ENCODE measurements at regions not wholly inside any gene's neighbourhood (a gene's known extent, or its start where the extent isn't known, plus 50 kb on each side); places are given as distances from the start of the nearest gene placed in this dataset.
A peak's percentile ranks its signal among the peaks of the same experiment; 100 is the strongest.
"Not testable (repeated sequence)": the region's sequence is repeated elsewhere in the genome, so short reads cannot be mapped to it uniquely, and the experiment has no call there.

DNA sequence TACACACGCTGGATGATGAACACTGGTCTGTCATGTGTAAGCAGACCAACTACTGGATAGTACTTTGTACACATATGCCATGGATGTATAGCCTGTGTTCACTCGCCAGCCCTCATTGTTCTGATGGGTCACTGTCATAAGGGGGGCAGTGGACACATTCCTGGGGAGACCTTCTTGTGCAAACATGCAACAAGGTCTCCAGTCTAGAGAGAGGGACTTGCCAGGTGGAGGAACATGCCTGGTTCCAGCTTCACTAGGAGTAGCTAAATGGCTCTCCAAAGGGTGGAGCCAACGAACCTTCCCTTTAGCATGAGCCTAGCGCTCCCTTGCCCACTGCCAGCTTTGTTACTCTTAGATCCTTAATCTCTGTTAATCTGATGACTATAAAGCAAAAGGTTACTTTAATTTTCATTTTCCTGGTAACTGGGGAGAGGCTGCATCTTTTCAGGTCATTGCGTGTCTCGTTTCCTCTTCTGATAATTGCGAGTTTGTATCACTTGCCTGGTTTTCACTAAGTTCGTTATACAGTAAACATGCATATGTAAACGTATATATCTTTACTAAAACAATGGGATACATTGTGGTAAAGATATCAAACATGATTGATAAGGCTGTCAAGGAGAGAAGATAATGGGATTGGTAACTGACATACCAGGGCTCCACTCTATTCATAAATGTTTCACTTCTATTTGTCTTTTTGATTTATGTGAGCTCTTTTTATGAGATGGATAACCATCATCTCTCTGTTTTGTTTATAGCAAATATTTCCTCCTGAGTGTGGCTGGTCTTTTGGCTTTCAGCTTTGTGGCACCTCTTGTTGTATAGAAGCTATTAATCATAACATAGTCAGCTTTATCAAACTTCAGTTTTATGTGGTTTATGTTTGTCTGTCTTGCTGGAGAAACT, 235.2 kb upstream of the SGCG start (continued):
- peak; percentile 97 for TF ChIP-seq FEZF1 (tag by site-specific recombination; IDR thresholded peaks at IDR 0.05)
- no peak for TF ChIP-seq ZBTB17 (tag by site-specific recombination; IDR thresholded peaks at IDR 0.05)

- peaks cover 2% of the 10 kb centered on the region; the same call in 1 of the 2 replicates for H3K4me1 ChIP-seq (ENCODE audit: control insufficient read depth, insufficient read depth, low read length)
- CTCF ChIA-PET, result no interaction called here
- no peak overlapping the region for H3K4me3 ChIP-seq (ENCODE audit: low read depth, low read length)
- no peaks in the 10 kb centered on the region for H3K9me3 ChIP-seq (ENCODE audit: control insufficient read depth, insufficient read depth, low read depth, low read length)
- no peaks in the 10 kb centered on the region for H3K36me3 ChIP-seq (ENCODE audit: control insufficient read depth in 2 of 2, insufficient read depth in 1 of 2, low read length in 2 of 2)
- POLR2A ChIA-PET, result no interaction called here
- TF ChIP-seq BCL11B (tag by site-specific recombination; IDR thresholded peaks at IDR 0.05; ENCODE audit: low read depth) (no peak), ZBTB11 (tag by site-specific recombination; conservative IDR thresholded peaks at IDR 0.05; ENCODE audit: low read depth) (no peak), ZNF558 (tag by site-specific recombination; IDR thresholded peaks at IDR 0.05) (no peak), KLF1 (tag by site-specific recombination; IDR thresholded peaks at IDR 0.05) (no peak)
- H3K27ac ChIP-seq (ENCODE audit: extremely low read depth, low read depth, low read length), result no peak overlapping the region
Measured at GRCh38 chr13:22948421-22948820, 232.4 kb upstream of the SGCG start.

DNA sequence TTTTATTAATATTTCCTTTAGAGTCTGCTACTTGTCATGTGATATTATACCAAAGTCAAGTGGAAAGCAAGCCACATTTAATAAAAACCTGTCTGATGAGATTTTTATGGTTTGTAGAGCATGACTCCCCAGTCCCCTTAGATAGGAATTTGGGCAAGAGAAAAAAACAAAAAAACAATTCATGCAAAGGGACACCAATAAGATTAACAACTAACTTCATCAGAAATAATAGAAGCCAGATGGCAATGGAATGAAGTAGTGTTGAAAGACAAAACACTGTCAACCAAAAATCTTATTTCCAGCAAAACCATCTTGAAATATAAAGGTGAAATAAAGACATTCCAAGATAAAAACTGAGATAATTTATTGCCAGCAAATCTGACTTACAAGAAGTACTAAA, 228.8 kb upstream of the SGCG start:
- H3K4me1 ChIP-seq (ENCODE audit: control insufficient read depth, insufficient read depth, low read length); H3K27ac ChIP-seq (ENCODE audit: extremely low read depth, low read depth, low read length); POLR2A ChIA-PET; H3K36me3 ChIP-seq (ENCODE audit: control insufficient read depth in 2 of 2, insufficient read depth in 1 of 2, low read length in 2 of 2); H3K9me3 ChIP-seq (ENCODE audit: control insufficient read depth, insufficient read depth, low read depth, low read length); H3K4me3 ChIP-seq (ENCODE audit: low read depth, low read length); CTCF ChIA-PET: not testable (repeated sequence)
- TF ChIP-seq ZNF677 (tag by site-specific recombination; IDR thresholded peaks at IDR 0.05), result peak; percentile 62; the same call in 1 of the 2 replicates
- 0 out of 2 replicates have a peak, but pooled peaks have one; percentile 17 for TF ChIP-seq TRIM28 (IDR thresholded peaks at IDR 0.05; ENCODE audit: borderline replicate concordance, low read length)
- peak; percentile 82 for TF ChIP-seq SETDB1 (IDR thresholded peaks at IDR 0.05; ENCODE audit: insufficient read length, low read length)

- POLR2A ChIA-PET; H3K9me3 ChIP-seq (ENCODE audit: control insufficient read depth, insufficient read depth, low read depth, low read length); H3K27ac ChIP-seq (ENCODE audit: extremely low read depth, low read depth, low read length); H3K4me1 ChIP-seq (ENCODE audit: control insufficient read depth, insufficient read depth, low read length); CTCF ChIA-PET; H3K36me3 ChIP-seq (ENCODE audit: control insufficient read depth in 2 of 2, insufficient read depth in 1 of 2, low read length in 2 of 2); H3K4me3 ChIP-seq (ENCODE audit: low read depth, low read length): not testable (repeated sequence)
Measured at GRCh38 chr13:22955147-22955546, 225.6 kb upstream of the SGCG start.

GRCh38 chr13:22956456-22957115, 224.2 kb upstream of the SGCG start:
- H3K4me1 ChIP-seq (ENCODE audit: control insufficient read depth, insufficient read depth, low read length); H3K36me3 ChIP-seq (ENCODE audit: control insufficient read depth in 2 of 2, insufficient read depth in 1 of 2, low read length in 2 of 2); H3K4me3 ChIP-seq (ENCODE audit: low read depth, low read length); POLR2A ChIA-PET; CTCF ChIA-PET; H3K9me3 ChIP-seq (ENCODE audit: control insufficient read depth, insufficient read depth, low read depth, low read length); H3K27ac ChIP-seq (ENCODE audit: extremely low read depth, low read depth, low read length): not testable (repeated sequence)

- CTCF ChIA-PET; H3K36me3 ChIP-seq (ENCODE audit: control insufficient read depth in 2 of 2, insufficient read depth in 1 of 2, low read length in 2 of 2); H3K4me3 ChIP-seq (ENCODE audit: low read depth, low read length); H3K9me3 ChIP-seq (ENCODE audit: control insufficient read depth, insufficient read depth, low read depth, low read length); POLR2A ChIA-PET; H3K27ac ChIP-seq (ENCODE audit: extremely low read depth, low read depth, low read length); H3K4me1 ChIP-seq (ENCODE audit: control insufficient read depth, insufficient read depth, low read length): not testable (repeated sequence)
Measured at GRCh38 chr13:22959859-22960258, 220.9 kb upstream of the SGCG start.
